Prostate gland (tissue), 2 donors: ENCODE measurements at regions not wholly inside any gene's neighbourhood (a gene's known extent, or its start where the extent isn't known, plus 50 kb on each side); places are given as distances from the start of the nearest gene placed in this dataset.

Source experiments
- POLR2A ChIP-seq: fragments of 450-650 bp; IDR thresholded peaks from one replicate; pipeline ENCODE4 v1.6.1; 2016; ENCODE audit warnings: antibody characterized with exemption, mild to moderate bottlenecking
- TF ChIP-seq, protein P1 (sequence below), 4 experiments: fragments of 200-600 bp in 2 of 4; fragments of 450-650 bp in 2 of 4; sonication (generic) in 2 of 4; IDR thresholded peaks; 1 replicate in 3 of 4; 2 replicates in 1 of 4; pipeline ENCODE4 v1.5.1; 2016 to 2019; ENCODE audit warnings: antibody characterized with exemption in 4 of 4, mild to moderate bottlenecking in 2 of 4, moderate library complexity in 2 of 4

DNA sequence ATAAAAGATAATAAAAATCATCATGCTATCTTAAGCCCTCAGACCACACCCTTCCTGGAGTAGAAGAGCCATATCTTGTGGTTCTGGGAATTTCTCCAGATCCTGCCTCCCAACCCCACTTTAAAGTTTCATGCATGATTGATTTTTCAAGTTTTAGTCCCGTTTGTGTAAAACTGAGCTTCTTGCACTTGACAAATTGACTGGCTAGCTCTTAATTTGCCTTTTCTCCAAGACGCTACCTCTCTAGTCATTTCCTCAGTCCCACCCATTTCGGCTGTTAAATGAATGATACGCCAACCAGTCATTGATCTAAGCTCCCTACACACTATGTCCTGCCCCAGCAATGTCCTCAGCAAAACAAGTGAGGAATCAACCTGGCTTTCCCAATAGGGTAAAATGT lies 71.8 kb upstream of the TEAD1 start:
- TF ChIP-seq, protein P1, sequence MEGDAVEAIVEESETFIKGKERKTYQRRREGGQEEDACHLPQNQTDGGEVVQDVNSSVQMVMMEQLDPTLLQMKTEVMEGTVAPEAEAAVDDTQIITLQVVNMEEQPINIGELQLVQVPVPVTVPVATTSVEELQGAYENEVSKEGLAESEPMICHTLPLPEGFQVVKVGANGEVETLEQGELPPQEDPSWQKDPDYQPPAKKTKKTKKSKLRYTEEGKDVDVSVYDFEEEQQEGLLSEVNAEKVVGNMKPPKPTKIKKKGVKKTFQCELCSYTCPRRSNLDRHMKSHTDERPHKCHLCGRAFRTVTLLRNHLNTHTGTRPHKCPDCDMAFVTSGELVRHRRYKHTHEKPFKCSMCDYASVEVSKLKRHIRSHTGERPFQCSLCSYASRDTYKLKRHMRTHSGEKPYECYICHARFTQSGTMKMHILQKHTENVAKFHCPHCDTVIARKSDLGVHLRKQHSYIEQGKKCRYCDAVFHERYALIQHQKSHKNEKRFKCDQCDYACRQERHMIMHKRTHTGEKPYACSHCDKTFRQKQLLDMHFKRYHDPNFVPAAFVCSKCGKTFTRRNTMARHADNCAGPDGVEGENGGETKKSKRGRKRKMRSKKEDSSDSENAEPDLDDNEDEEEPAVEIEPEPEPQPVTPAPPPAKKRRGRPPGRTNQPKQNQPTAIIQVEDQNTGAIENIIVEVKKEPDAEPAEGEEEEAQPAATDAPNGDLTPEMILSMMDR (IDR thresholded peaks at IDR 0.05) = no peak
- TF ChIP-seq POLR2A = no peak
